ENCODE measurements at regions not wholly inside any gene's neighbourhood (a gene's known extent, or its start where the extent isn't known, plus 50 kb on each side); places are given as distances from the start of the nearest gene placed in this dataset.

DNA sequence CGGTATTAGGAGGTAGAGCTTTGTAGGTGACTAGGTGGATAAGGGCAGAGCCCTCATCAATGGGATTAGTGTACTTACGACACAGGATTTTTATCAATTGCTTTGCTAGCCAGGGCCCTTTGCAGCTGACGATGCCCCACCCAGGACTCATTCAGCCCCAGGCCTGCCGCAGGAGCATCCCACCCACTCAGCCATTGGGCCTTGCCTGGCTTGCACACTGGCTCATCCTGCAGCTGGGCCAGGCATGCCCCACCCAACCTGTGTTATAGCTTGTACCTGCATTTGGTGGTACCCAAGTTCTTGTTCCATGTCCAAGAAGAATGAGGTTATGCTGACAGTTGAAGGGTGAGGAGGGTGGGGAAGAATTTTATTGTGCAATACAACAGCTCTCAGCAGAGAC is 317.5 kb downstream of the PPARGC1A start:
- TF ChIP-seq, protein P1, sequence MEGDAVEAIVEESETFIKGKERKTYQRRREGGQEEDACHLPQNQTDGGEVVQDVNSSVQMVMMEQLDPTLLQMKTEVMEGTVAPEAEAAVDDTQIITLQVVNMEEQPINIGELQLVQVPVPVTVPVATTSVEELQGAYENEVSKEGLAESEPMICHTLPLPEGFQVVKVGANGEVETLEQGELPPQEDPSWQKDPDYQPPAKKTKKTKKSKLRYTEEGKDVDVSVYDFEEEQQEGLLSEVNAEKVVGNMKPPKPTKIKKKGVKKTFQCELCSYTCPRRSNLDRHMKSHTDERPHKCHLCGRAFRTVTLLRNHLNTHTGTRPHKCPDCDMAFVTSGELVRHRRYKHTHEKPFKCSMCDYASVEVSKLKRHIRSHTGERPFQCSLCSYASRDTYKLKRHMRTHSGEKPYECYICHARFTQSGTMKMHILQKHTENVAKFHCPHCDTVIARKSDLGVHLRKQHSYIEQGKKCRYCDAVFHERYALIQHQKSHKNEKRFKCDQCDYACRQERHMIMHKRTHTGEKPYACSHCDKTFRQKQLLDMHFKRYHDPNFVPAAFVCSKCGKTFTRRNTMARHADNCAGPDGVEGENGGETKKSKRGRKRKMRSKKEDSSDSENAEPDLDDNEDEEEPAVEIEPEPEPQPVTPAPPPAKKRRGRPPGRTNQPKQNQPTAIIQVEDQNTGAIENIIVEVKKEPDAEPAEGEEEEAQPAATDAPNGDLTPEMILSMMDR (IDR thresholded peaks at IDR 0.05; ENCODE audit: low read depth, low read length, poor library complexity, severe bottlenecking), result no peak
- no peak for TF ChIP-seq EZH2phosphoT487 (IDR thresholded peaks at IDR 0.05; ENCODE audit: borderline replicate concordance, low read length)
